Left colon (tissue), 2 donors: ENCODE measurements at regions not wholly inside any gene's neighbourhood (a gene's known extent, or its start where the extent isn't known, plus 50 kb on each side); places are given as distances from the start of the nearest gene placed in this dataset.
"Not testable (repeated sequence)": the region's sequence is repeated elsewhere in the genome, so short reads cannot be mapped to it uniquely, and the experiment has no call there.

Experiments
- ATAC-seq: fragments of 200-7000 bp; cut with Tn5 transposase; one replicate; pipeline ENCODE4 v1.9.1; 2020; ENCODE audit warnings: mild to moderate bottlenecking, moderate library complexity
- DNase-seq, 2 donors: peaks; one replicate each; pipeline ENCODE4 v3.0.0-alpha.2; 2020
- intact Hi-C, 2 donors: fragments of 100-400 bp; cut with DNase I in 1 of 2; cut with micrococcal nuclease in 1 of 2; formaldehyde crosslinking; loops; one replicate each; pipeline versions ENCODE4 v1.11.2 to v1.14.0; 2022; cut with DNase I, micrococcal nuclease
- donor health status: DM: no; HTN: no; CAD: no.
- donor health status: DM: yes; HTN: yes; CAD: no.

GRCh38 chr22:11253000-11253511 is 4274.9 kb upstream of the OR11H1 start:
- intact Hi-C loops = no loop called here
- ATAC-seq = no peak
- no peak for DNase-seq

DNA sequence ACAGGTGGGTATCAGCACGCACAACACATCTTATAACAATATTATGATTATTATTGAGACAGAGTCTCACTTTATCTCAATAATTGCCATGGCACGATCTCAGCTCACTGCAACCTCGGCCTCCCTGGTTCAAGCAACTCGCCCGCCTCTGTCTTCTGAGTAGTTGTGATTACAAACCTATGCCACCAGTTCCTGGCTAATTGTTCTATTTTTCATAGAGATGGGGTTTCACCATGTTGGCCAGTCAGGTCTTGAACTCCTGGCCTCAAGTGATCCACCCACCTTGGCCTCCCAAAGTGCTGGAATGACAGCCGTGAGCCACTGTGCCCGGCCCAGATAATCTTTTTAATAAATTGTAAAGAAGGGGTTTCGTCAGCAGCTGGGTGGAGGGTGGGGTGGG is 4257.0 kb upstream of the OR11H1 start:
- intact Hi-C loops, ATAC-seq: not testable (repeated sequence)
- peak in 1 of 2 donors; percentile 0 for DNase-seq

DNA sequence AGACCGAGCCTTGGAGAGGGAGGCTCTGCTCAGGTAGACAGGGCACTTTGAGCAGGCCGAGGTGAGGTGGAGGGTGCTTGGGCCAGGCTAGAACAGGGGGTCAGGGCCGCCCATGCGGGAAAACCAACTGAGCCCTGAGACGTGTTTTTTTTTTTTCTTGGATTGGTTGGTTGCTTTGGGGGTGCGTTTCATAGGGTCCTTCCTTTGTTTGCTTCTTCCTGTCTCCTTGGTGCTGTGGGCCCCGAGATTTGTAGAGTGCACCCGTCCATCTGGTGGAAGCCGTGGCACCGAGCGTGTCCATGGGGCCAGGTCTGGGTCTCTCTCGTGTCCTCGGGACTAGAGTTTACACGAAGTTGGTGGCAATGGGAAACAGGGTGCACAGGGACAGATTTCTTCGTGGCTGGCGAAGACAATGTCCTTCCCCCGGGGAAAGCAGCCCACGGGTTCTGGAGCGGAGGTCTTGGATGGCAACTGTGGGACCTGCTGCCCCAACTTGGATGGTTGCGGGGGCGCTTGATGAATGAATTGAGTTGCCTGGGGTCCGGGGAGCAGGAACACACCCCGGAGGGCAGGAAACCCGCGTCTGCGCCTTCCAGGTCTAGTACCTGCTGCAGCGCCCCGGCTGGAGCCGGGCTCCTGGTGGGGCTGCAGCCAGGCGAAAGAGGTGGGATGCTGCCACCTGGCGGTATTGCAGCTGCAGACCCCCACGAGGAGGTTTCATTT is 4242.7 kb upstream of the OR11H1 start:
- ATAC-seq, DNase-seq, intact Hi-C loops: not testable (repeated sequence)

- DNase-seq, ATAC-seq, intact Hi-C loops: not testable (repeated sequence)
These were observed 4242.2 kb upstream of the OR11H1 start for GRCh38 chr22:11285839-11286205.

DNA sequence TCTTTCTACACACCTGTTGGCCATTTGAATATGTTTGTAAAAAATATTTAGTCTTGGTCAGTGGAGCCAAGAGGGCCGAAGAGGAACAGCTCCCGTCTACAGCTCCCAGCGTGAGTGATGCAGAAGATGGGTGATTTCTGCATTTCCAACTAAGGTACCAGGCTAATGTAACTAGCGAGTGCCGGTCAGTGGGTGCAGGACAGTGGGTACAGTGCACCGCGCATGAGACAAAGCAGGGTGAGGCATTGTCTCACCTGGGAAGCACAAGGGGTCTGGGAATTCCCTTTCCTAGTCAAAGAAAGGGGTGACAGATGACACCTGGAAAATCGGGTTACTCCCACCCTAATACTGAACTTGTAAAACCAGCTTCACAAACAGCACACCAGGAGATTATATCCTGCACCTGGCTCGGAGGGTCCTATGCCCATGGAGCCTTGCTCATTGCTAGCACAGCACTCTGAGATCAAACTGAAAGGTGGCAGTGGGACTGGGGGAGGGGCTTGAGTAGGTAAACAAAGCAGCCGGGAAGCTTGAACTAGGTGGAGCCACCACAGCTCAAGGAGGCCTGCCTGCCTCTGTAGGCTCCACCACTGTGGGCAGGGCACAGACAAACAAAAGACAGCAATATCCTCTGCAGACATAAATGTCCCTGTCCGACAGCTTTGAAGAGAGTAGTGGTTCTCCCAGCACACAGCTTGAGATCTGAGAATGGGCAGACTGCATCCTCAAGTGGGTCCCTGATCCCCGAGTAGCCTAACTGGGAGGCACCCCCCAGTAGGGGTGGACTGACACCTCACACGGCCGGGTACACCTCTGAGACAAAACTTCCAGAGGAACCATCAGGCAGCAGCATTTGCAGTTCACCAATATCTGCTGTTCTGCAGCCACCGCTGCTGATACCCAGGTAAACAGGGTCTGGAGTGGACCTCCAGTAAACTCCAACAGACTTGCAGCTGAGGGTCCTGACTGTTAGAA is 4239.5 kb upstream of the OR11H1 start:
- ATAC-seq, DNase-seq, intact Hi-C loops: not testable (repeated sequence)

DNA sequence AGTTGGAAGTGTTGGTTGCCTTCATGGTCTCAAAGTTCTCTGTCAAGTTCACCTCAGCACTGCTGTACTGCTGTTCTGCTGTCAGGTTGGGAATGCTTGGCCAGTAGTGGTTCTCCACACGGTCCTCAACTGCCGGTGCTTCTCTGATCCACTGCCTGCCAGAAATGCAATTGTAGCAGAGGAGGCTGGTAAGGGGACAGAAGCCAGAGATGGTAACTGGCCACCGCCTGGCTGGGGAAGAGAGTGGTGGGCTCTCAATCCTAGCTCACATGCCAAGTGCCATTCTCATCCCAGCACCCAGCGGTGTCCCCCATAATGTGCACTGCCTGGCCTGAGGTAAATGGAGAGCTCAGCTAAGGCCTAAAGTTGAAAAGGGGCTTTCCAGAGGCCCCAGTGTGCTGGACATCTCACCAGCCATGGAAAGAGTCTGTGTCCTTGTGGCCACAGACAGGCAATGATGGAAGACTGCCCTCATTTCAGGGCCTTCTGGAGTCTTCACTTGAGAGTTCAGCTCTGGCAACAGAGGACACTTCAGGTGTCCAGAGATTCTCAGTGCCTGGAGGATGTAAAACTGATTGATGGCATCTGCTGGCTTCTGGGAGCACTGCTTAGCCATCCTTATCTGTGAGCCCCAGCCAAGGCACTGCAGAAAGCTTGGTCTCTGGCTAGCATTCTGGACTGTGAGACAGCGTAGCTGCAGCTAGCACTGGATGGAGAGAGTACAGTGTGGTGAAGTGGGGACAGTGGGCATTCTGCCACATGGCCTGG is 4229.7 kb upstream of the OR11H1 start:
- intact Hi-C loops, ATAC-seq, DNase-seq: not testable (repeated sequence)

DNA sequence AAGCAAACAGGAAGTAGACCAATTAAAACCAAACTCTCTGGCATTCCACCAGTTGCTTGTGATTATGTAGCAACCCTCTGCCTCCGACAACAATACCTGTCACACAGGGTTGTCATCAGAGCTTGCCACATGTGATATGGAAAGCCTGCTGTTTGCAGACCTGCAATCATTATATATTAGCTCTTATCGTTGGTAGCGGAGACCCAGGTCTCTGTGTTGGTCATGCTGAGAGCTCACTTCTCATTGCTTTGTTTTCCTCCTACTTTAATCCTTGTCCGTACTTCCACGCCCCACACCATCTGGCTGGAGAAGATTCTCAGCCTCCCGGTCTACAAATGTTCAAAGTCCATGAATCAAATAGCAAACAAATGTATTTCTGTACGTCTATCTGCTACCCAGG is 4225.6 kb upstream of the OR11H1 start:
- not testable (repeated sequence) for ATAC-seq, DNase-seq

DNA sequence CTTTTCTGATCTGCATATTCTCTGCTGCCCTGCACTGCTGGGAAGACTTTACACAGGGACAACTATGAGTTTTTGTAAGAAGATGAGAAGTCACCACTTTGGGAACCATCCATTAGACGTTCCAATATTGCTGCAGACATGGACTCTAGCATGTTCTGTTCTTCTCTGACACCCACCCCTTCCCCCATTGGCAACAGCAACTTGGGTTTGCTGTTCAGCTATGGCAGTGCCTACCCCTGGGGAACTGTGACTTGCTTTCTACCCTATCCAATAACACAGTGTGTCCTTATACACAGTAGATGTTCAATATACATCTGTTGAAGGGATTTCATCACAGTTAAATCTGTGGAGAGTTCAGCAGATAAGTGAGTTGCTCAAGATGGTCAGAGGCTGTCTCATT is 4225.1 kb upstream of the OR11H1 start:
- DNase-seq, ATAC-seq, intact Hi-C loops: not testable (repeated sequence)

More for the DNA sequence above, 4225.6 kb upstream of the OR11H1 start:
- intact Hi-C loops = not testable (repeated sequence)

DNA sequence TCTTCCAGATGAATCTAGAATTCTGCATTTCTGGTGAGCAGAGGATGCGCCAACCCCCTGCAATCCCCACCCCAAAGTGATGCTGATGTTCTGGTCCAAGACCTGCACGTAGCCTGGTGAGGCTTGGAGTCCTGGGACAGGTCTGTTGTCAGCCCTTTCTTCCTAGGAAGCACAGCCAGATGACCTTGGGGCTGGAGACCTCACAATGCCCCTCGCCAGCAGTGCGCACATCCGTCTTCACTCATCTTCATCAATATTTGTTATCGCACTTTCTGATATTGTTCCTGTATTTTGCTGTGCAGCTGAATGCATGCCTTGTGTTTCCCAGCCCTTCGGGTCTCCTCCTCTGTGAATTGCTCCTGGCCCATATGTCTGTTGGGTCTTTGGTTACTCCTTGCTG is 4222.8 kb upstream of the OR11H1 start:
- intact Hi-C loops, DNase-seq, ATAC-seq: not testable (repeated sequence)

- DNase-seq, intact Hi-C loops, ATAC-seq: not testable (repeated sequence)
These were observed 4221.0 kb upstream of the OR11H1 start for GRCh38 chr22:11306933-11307518.

- ATAC-seq = no peak
- intact Hi-C loops = no loop called here
- DNase-seq = no peak
These were observed 4220.0 kb upstream of the OR11H1 start for GRCh38 chr22:11307998-11308397.

DNA sequence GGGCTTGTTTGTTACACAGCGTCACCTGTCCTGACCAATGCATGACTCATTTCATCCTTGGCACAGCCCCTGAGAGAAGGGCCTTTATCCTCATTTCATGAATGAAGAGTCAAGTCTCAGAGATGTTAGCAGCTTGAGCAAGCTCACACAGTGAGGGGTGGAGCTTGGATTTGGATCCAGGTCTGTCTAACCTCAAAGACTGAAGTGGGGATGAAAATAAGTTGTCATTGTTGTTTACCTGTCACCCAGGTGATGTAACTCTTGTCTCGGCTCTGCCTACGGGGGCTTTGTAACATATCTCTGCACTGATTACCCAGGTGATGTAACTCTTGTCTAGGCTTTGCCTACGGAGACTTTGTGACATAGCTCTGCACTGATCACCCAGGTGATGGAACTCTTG is 4218.2 kb upstream of the OR11H1 start:
- ATAC-seq, DNase-seq, intact Hi-C loops: not testable (repeated sequence)

GRCh38 chr22:11310647-11311046 is 4217.3 kb upstream of the OR11H1 start:
- DNase-seq, intact Hi-C loops, ATAC-seq: not testable (repeated sequence)

DNA sequence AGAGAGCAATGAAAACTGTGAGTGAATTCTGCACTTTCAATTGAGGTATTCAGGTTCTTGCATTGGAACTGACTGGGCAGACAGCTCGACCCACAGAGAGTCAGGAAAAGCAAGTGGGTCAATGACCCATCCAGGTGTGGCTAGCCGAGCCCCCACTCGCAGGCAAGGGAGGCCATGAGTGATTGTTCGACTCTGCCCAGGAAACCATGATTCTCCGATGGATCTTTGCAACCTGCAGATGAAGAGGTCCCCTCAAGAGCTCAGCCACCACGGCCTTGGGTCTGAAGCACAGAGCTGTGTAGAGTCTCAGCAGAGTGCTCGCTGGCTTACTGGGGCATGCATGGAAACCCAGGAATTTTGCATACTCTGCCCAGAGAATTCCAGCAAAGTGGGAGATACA is 4215.4 kb upstream of the OR11H1 start:
- DNase-seq, ATAC-seq, intact Hi-C loops: not testable (repeated sequence)

DNA sequence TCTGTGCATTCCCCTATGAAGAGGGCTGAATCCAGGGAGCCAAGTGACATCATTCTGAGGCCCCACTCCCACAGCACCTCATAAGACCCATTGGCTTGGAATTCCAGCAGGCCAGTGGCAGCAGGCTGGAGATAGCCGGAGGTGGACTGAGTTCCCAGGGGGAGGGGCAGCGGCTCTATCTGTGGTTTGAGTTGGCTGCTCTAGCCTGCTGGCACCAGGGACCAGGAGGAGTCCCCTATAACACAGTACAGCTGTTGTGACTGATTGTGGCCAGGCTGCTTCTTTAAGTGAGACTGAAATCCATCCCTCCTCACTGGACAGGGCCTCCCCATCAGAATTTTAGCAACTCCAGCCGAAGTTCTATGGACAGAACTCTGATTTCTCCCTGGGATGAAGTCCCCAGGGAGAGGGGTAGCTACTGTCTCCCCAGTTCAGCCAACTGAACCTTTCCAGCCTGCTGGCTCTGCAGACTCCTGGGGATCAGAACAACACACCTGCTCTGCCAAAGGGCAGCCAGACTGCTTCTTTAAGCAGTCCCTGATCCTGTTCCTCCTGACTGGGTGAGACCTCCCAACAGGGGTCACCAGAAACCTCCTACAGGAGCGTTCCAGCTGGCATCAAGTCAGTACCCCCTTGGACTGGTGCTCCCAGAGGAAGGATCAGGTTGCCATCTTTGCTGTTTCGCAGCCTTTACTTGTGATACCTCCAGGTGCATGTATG is 4214.8 kb upstream of the OR11H1 start:
- intact Hi-C loops = not testable (repeated sequence)

DNA sequence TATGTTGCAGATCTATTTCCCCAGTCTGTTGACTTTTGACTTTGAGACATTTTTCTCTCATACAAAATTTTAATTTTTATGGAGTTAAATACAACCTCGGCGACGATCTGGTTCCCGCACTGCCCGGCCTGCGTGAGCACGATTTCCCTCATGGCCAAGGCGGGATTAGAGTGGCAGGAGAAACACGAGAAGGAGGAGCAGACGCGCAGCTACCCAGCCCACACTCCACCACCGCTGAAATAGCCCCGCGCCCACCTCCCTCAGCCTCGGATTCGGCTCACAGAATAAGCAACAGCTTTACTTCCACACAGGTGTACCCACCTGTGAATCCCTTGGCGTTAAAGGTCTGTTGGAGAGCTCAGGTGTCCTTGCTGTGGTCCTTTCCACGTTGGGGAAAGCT is 4209.4 kb upstream of the OR11H1 start:
- intact Hi-C loops, DNase-seq, ATAC-seq: not testable (repeated sequence)

More for the DNA sequence above, 4214.8 kb upstream of the OR11H1 start:
- not testable (repeated sequence) for DNase-seq, ATAC-seq

GRCh38 chr22:11324439-11325037 is 4203.5 kb upstream of the OR11H1 start:
- DNase-seq, ATAC-seq, intact Hi-C loops: not testable (repeated sequence)
